ENCODE measurements at regions not wholly inside any gene's neighbourhood (a gene's known extent, or its start where the extent isn't known, plus 50 kb on each side); places are given as distances from the start of the nearest gene placed in this dataset.

DNA sequence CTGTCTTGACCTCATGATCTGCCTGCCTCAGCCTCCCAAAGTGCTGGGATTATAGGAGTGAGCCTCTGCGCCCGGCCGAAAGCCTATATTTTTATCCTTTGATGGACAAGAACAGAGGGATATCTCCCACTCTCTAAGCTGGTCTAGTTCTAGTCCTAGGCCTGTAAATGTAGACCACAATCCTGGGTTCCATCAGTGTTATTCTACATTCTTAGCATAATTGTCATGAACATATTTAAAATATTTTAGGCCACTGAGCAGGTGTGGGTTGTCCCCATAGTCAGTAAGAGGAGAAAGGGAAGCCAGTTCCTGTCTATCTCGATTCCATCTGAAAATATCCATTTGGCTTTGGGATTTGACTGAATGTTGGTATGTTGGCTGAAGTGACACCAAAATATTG is 118.1 kb downstream of the EBLN2 start:
- Histone ChIP-seq H3K27me3 (ENCODE audit: insufficient read depth, low read length) (no peaks in the 10 kb centered on the region), H3K4me2 (ENCODE audit: insufficient read depth, low read length) (no peak overlapping the region), H3K36me3 (ENCODE audit: insufficient read depth, low read length) (no peaks in the 10 kb centered on the region), H3K9me3 (ENCODE audit: low read depth, low read length) (no peaks in the 10 kb centered on the region), H4K20me1 (ENCODE audit: insufficient read depth, low read length) (no peaks in the 10 kb centered on the region), H2AFZ (ENCODE audit: low read length) (no peak overlapping the region), H3K79me2 (ENCODE audit: insufficient read depth, low read length) (no peaks in the 10 kb centered on the region), H3K4me3 (ENCODE audit: insufficient read depth, low read length) (no peak overlapping the region), H3K4me1 (ENCODE audit: insufficient read depth, low read length) (no peaks in the 10 kb centered on the region), H3K27ac (ENCODE audit: low read depth, low read length) (no peak overlapping the region)
- no peak for DNase-seq (ENCODE audit: insufficient read length, low spot score, missing footprints)
- TF ChIP-seq, protein P1, sequence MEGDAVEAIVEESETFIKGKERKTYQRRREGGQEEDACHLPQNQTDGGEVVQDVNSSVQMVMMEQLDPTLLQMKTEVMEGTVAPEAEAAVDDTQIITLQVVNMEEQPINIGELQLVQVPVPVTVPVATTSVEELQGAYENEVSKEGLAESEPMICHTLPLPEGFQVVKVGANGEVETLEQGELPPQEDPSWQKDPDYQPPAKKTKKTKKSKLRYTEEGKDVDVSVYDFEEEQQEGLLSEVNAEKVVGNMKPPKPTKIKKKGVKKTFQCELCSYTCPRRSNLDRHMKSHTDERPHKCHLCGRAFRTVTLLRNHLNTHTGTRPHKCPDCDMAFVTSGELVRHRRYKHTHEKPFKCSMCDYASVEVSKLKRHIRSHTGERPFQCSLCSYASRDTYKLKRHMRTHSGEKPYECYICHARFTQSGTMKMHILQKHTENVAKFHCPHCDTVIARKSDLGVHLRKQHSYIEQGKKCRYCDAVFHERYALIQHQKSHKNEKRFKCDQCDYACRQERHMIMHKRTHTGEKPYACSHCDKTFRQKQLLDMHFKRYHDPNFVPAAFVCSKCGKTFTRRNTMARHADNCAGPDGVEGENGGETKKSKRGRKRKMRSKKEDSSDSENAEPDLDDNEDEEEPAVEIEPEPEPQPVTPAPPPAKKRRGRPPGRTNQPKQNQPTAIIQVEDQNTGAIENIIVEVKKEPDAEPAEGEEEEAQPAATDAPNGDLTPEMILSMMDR (IDR thresholded peaks at IDR 0.05; ENCODE audit: extremely low read depth, low read depth, low read length): no peak

DNA sequence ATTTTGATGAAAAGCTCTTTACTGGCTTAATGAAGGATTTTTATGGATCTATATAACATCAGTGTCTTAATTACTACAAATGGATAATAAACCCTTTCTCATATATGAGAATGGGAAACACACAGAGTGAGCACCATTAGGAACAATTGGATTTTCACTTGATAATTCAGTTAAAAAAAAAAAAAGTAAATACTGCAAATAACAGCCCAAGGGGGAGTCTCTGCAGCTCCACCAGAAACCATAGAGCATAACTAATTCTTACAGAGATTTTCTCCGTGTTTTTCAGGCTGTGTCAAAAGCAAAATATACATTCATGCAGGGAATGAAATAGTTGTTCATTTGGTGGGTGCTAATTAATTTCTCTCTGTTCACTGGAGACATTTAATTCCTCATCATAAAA is 125.3 kb downstream of the EBLN2 start:
- Histone ChIP-seq H3K4me2 (ENCODE audit: insufficient read depth, low read length) (no peak overlapping the region), H3K4me3 (ENCODE audit: insufficient read depth, low read length) (no peak overlapping the region), H3K27me3 (ENCODE audit: insufficient read depth, low read length) (peaks cover 2% of the 10 kb centered on the region), H3K36me3 (ENCODE audit: insufficient read depth, low read length) (no peaks in the 10 kb centered on the region), H4K20me1 (ENCODE audit: insufficient read depth, low read length) (no peaks in the 10 kb centered on the region), H3K9me3 (ENCODE audit: low read depth, low read length) (no peaks in the 10 kb centered on the region), H3K27ac (ENCODE audit: low read depth, low read length) (no peak overlapping the region), H3K79me2 (ENCODE audit: insufficient read depth, low read length) (no peaks in the 10 kb centered on the region), H3K4me1 (ENCODE audit: insufficient read depth, low read length) (no peaks in the 10 kb centered on the region), H2AFZ (ENCODE audit: low read length) (no peak overlapping the region)
- DNase-seq (ENCODE audit: insufficient read length, low spot score, missing footprints): no peak
- TF ChIP-seq, protein P1 (IDR thresholded peaks at IDR 0.05; ENCODE audit: extremely low read depth, low read depth, low read length): no peak

DNA sequence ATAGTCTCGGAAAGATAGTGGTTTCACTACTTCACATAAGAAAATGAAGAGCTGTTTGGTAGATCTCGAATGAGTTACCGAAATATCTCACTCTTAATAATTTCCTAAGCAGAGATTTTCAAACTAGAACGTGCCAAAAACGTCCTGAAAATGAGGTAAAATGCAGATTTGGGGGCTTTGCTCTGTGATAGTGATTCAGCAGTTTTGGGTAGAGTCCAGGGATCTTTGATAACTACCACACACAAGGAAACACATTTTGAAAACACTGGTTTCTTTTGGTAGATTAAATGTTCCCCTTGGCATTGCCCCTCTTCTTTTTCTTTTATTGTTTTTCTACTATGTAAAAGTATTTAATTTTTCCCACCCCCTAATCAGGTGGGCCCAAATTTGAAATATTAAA is 125.9 kb downstream of the EBLN2 start:
- Histone ChIP-seq H4K20me1 (ENCODE audit: insufficient read depth, low read length) (no peaks in the 10 kb centered on the region), H3K27me3 (ENCODE audit: insufficient read depth, low read length) (peaks cover 2% of the 10 kb centered on the region), H2AFZ (ENCODE audit: low read length) (no peak overlapping the region), H3K79me2 (ENCODE audit: insufficient read depth, low read length) (no peaks in the 10 kb centered on the region), H3K36me3 (ENCODE audit: insufficient read depth, low read length) (no peaks in the 10 kb centered on the region), H3K4me1 (ENCODE audit: insufficient read depth, low read length) (no peaks in the 10 kb centered on the region), H3K4me3 (ENCODE audit: insufficient read depth, low read length) (no peak overlapping the region), H3K9me3 (ENCODE audit: low read depth, low read length) (no peaks in the 10 kb centered on the region), H3K27ac (ENCODE audit: low read depth, low read length) (no peak overlapping the region), H3K4me2 (ENCODE audit: insufficient read depth, low read length) (no peak overlapping the region)
- TF ChIP-seq, protein P1 (IDR thresholded peaks at IDR 0.05; ENCODE audit: extremely low read depth, low read depth, low read length): no peak
- DNase-seq (ENCODE audit: insufficient read length, low spot score, missing footprints): no peak

DNA sequence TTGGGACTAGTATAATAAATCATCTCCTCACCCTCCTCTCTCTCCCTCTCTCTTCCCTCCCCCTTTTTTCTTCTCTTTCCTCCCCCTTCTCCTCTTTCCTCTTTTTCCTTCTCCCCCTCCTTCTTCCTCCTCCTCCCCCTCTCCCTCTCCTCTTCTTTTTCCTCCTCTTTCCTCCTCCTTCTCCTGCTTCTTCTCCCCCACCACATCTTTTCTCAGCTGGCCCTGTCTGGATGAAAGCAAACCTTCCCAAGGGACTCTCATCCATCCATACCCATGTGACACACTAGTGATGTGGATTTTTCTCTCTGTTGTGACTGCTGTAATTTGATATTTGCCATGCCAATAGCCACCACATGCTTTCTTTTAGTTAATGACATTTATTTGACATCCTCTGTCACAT is 127.2 kb downstream of the EBLN2 start:
- Histone ChIP-seq H4K20me1 (ENCODE audit: insufficient read depth, low read length) (no peaks in the 10 kb centered on the region), H3K79me2 (ENCODE audit: insufficient read depth, low read length) (no peaks in the 10 kb centered on the region), H3K4me2 (ENCODE audit: insufficient read depth, low read length) (no peak overlapping the region), H3K4me1 (ENCODE audit: insufficient read depth, low read length) (no peaks in the 10 kb centered on the region), H2AFZ (ENCODE audit: low read length) (no peak overlapping the region), H3K4me3 (ENCODE audit: insufficient read depth, low read length) (no peak overlapping the region), H3K36me3 (ENCODE audit: insufficient read depth, low read length) (no peaks in the 10 kb centered on the region), H3K27me3 (ENCODE audit: insufficient read depth, low read length) (peaks cover 2% of the 10 kb centered on the region), H3K9me3 (ENCODE audit: low read depth, low read length) (no peaks in the 10 kb centered on the region), H3K27ac (ENCODE audit: low read depth, low read length) (no peak overlapping the region)
- TF ChIP-seq, protein P1 (IDR thresholded peaks at IDR 0.05; ENCODE audit: extremely low read depth, low read depth, low read length): no peak
- no peak for DNase-seq (ENCODE audit: insufficient read length, low spot score, missing footprints)
